ENCODE measurements at regions not wholly inside any gene's neighbourhood (a gene's known extent, or its start where the extent isn't known, plus 50 kb on each side); places are given as distances from the start of the nearest gene placed in this dataset.

GRCh38 chr4:110823251-110823650 lies 200.4 kb upstream of the PITX2 start:
- Histone ChIP-seq H3K27ac (ENCODE audit: low read depth, low read length) (no peak overlapping the region), H3K4me3 (ENCODE audit: extremely low read depth in 1 of 4, insufficient read depth in 2 of 4, low read depth in 3 of 4, low read length in 4 of 4) (no peak overlapping the region), H3K4ac (replicated peaks; ENCODE audit: insufficient read length, low read depth, low read length) (no peak overlapping the region), H3K14ac (ENCODE audit: insufficient read length) (no peak overlapping the region), H2BK12ac (ENCODE audit: low read depth, low read length) (no peak overlapping the region), H3K79me2 (ENCODE audit: control insufficient read depth in 1 of 2, insufficient read depth in 2 of 2, low read length in 2 of 2) (no peaks in the 10 kb centered on the region), H3K79me1 (ENCODE audit: low read depth, low read length) (no peaks in the 10 kb centered on the region), H2BK120ac (replicated peaks; ENCODE audit: low read depth, low read length) (no peak overlapping the region), H4K8ac (ENCODE audit: extremely low read depth, insufficient read depth, low read length) (no peak overlapping the region), H2BK5ac (ENCODE audit: low read depth, low read length) (no peak overlapping the region), H2BK15ac (ENCODE audit: low read length) (no peak overlapping the region), H3K23ac (ENCODE audit: insufficient read length) (no peak overlapping the region), H3K4me2 (ENCODE audit: insufficient read depth in 1 of 2, low read depth in 2 of 2, low read length in 2 of 2) (no peak overlapping the region), H2AK5ac (ENCODE audit: low read depth, low read length) (no peak overlapping the region), H4K5ac (ENCODE audit: insufficient read length, low read depth, low read length) (no peak overlapping the region), H2AFZ (ENCODE audit: low read length) (no peak overlapping the region), H3K56ac (replicated peaks; ENCODE audit: insufficient read length, low read depth, low read length) (no peak overlapping the region), H3K27me3 (replicated peaks in 1 of 4; ENCODE audit: control insufficient read depth in 3 of 4, extremely low read depth in 1 of 4, insufficient read depth in 3 of 4, low read length in 3 of 4) (no peaks in the 10 kb centered on the region), H3K9ac (replicated peaks in 1 of 4; ENCODE audit: extremely low read depth in 1 of 4, low read depth in 3 of 4, low read length in 3 of 4) (no peak overlapping the region), H4K91ac (replicated peaks; ENCODE audit: insufficient read length, low read length) (no peak overlapping the region), H3K9me3 (ENCODE audit: insufficient read depth in 2 of 2, low read depth in 1 of 2, low read length in 1 of 2) (0 out of 4 replicates have a peak, but pooled peaks cover 0 to 3% of the 10 kb centered on the region in 2 experiments), H4K20me1 (replicated peaks in 1 of 2; ENCODE audit: control insufficient read depth in 1 of 2, insufficient read depth in 2 of 2, low read length in 2 of 2) (no peaks in the 10 kb centered on the region), H3K23me2 (ENCODE audit: low read depth, low read length) (no peaks in the 10 kb centered on the region), H2BK20ac (ENCODE audit: low read length) (no peak overlapping the region), H3K4me1 (replicated peaks in 1 of 4; ENCODE audit: control insufficient read depth in 3 of 4, insufficient read depth in 4 of 4, low read length in 3 of 4) (no peaks in the 10 kb centered on the region), H3K18ac (ENCODE audit: extremely low read depth, low read length) (no peak overlapping the region), H3K36me3 (ENCODE audit: control insufficient read depth in 2 of 4, insufficient read depth in 4 of 4, low read length in 3 of 4) (no peaks in the 10 kb centered on the region)
- 96% methylated on average over 3 of the region's 3 CpGs; no CpG with 5 or more reads in 1 of the 2 experiments for WGBS, 2 experiments (ENCODE audit: extremely low coverage in 1 of 2, insufficient coverage in 1 of 2, insufficient read length in 1 of 2, insufficient replicate concordance in 2 of 2, low coverage in 1 of 2, low lambda C conversion rate in 2 of 2, missing lambda C conversion rate in 1 of 2)
- ChIA-PET CTCF (ENCODE audit: partially characterized antibody) (interaction anchor here (0.9 kb wide), 1 partner anchor 30 kb away, joined by 4 read pairs; no protein-coding TSS in a partner anchor), POLR2A (ENCODE audit: partially characterized antibody) (no interaction called here)
- DNase-seq (ENCODE audit: low read depth in 1 of 2, low spot score in 2 of 2), result no peak
- FAIRE-seq, result no peak
- TF ChIP-seq GABPA (IDR thresholded peaks at IDR 0.05; ENCODE audit: borderline replicate concordance, insufficient read depth, low read length) (no peak), GTF2F1 (IDR thresholded peaks at IDR 0.05; ENCODE audit: borderline replicate concordance, low read depth, low read length) (no peak), ATF2 (IDR thresholded peaks at IDR 0.05; ENCODE audit: low read length) (no peak), CREB1 (IDR thresholded peaks at IDR 0.05) (no peak), CHD1 (IDR thresholded peaks at IDR 0.05; ENCODE audit: low read depth, low read length) (no peak), FOSL1 (IDR thresholded peaks at IDR 0.05; ENCODE audit: insufficient read depth, low read depth, low read length) (no peak), MAX (IDR thresholded peaks at IDR 0.05) (no peak), SP2 (IDR thresholded peaks at IDR 0.05; ENCODE audit: low read length) (no peak), NANOG (IDR thresholded peaks at IDR 0.05; ENCODE audit: insufficient read depth, low read depth, low read length, poor library complexity, severe bottlenecking) (no peak), ZNF274 (IDR thresholded peaks at IDR 0.05; ENCODE audit: borderline replicate concordance, extremely low read depth, low read length) (no peak), HDAC6 (IDR thresholded peaks at IDR 0.05; ENCODE audit: low read depth, low read length) (no peak), KDM5A (IDR thresholded peaks at IDR 0.05; ENCODE audit: low read length) (no peak), CHD2 (IDR thresholded peaks at IDR 0.05; ENCODE audit: low read length) (no peak), TCF12 (IDR thresholded peaks at IDR 0.05; ENCODE audit: low read depth, low read length) (no peak)
